NT2/D1 (cell line): ENCODE measurements at regions not wholly inside any gene's neighbourhood (a gene's known extent, or its start where the extent isn't known, plus 50 kb on each side); places are given as distances from the start of the nearest gene placed in this dataset.

Source experiments
- SUZ12 ChIP-seq: IDR thresholded peaks from 2 replicates; pipeline ENCODE4 v1.6.1; 2011; ENCODE audit not compliant: insufficient read length, insufficient read depth; ENCODE audit errors: extremely low read depth
- ZNF274 ChIP-seq: IDR thresholded peaks from 2 replicates; pipeline ENCODE4 v1.6.1; 2011; ENCODE audit warnings: mild to moderate bottlenecking, low read depth, low read length

DNA sequence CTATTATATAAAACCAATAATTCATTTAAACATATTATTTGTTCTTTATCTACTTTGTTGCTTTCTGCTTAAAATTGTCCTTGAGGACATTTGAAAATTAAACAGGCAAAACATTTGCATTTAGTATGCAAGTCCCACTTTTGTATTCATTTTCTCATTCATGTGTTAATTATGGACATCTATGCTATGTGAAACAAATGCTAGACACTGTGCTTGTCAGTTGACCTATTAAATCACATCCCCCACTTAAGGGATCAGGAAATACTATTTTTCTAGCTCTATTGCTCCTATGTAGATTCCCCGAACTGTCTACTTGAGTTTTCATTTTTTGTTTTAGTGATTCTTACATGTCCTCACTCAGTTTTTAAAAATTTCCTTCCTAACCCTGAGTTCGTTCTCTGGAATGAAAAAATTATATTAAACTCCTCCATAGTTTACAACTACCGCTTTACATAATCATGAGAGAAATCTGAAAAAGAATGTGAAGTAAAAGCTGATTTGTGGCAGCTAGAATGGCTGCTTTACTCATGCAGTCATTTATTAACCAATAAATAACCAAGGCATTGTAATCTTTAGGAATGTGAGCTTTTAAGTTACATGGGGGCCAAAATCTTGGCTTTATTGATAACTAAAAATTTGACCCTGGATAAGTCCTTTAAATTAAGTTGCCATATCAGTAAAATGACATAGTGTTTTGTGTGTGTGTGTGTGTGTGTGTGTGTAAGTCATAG lies 188.5 kb downstream of the LIG4 start:
- no peak for TF ChIP-seq ZNF274
- no peak for TF ChIP-seq SUZ12
